ENCODE measurements at regions not wholly inside any gene's neighbourhood (a gene's known extent, or its start where the extent isn't known, plus 50 kb on each side); places are given as distances from the start of the nearest gene placed in this dataset.

DNA sequence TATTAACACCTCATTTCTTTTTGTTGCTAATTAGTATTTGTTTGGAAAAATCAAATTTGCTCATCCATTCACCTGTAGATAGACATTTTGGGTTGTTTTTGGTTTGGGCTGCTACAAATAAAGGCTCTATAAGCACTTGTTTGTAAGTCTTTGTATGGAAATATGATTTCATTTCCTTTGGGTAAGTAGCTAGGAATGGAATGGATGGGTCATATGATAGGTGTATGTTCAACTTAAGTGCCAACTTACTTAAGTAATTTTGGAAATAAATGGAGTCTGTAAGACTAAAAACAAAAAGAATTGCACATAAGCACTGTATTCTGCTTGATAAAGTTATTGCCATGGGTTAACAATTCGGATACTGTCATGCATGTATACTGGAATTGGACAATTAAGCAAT, 157.7 kb upstream of the NAMPT start:
- TF ChIP-seq, protein P1, sequence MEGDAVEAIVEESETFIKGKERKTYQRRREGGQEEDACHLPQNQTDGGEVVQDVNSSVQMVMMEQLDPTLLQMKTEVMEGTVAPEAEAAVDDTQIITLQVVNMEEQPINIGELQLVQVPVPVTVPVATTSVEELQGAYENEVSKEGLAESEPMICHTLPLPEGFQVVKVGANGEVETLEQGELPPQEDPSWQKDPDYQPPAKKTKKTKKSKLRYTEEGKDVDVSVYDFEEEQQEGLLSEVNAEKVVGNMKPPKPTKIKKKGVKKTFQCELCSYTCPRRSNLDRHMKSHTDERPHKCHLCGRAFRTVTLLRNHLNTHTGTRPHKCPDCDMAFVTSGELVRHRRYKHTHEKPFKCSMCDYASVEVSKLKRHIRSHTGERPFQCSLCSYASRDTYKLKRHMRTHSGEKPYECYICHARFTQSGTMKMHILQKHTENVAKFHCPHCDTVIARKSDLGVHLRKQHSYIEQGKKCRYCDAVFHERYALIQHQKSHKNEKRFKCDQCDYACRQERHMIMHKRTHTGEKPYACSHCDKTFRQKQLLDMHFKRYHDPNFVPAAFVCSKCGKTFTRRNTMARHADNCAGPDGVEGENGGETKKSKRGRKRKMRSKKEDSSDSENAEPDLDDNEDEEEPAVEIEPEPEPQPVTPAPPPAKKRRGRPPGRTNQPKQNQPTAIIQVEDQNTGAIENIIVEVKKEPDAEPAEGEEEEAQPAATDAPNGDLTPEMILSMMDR (IDR thresholded peaks at IDR 0.05): no peak
- no peak for TF ChIP-seq POLR2A (IDR thresholded peaks at IDR 0.05)
